Natural killer cell (primary cell): ENCODE measurements at regions not wholly inside any gene's neighbourhood (a gene's known extent, or its start where the extent isn't known, plus 50 kb on each side); places are given as distances from the start of the nearest gene placed in this dataset.

ENCODE experiments used
- ATAC-seq, 3 donors: fragments of 150-1000 bp in 2 of 3; fragments of 200-7000 bp in 1 of 3; cut with Tn5 transposase; 1 replicate in 1 of 3; 2 replicates in 2 of 3; pipeline ENCODE4 v1.10.0; 2021; ENCODE audit warnings: mild to moderate bottlenecking in 2 of 3, moderate library complexity in 2 of 3
- DNase-seq, 2 donors: peaks; one replicate each; pipeline versions ENCODE4 v3.0.0 to v3.0.0-alpha.2; 2013 to 2021; ENCODE audit warnings: mixed read lengths in 1 of 2
- H3K27ac ChIP-seq: one replicate; pipeline ENCODE4 v1.5.1; 2013; ENCODE audit warnings: mild to moderate bottlenecking, low read length
- H3K27me3 ChIP-seq: one replicate; pipeline ENCODE4 v1.6.1; 2013; ENCODE audit warnings: low read length; ENCODE audit not compliant: control insufficient read depth, insufficient read depth
- H3K36me3 ChIP-seq: one replicate; pipeline ENCODE4 v1.6.1; 2013; ENCODE audit warnings: low read length; ENCODE audit not compliant: control insufficient read depth, insufficient read depth
- H3K4me1 ChIP-seq: one replicate; pipeline ENCODE4 v1.6.1; 2013; ENCODE audit warnings: low read length; ENCODE audit not compliant: control insufficient read depth, insufficient read depth
- H3K4me3 ChIP-seq: one replicate; pipeline ENCODE4 v1.5.1; 2013; ENCODE audit warnings: low read length
- H3K9me3 ChIP-seq: one replicate; pipeline ENCODE4 v1.6.1; 2013; ENCODE audit warnings: low read length; ENCODE audit not compliant: control insufficient read depth, insufficient read depth
- H3K27ac Mint-ChIP-seq, 2 donors: one replicate each; pipeline ENCODE4 v1.8.0; 2022; ENCODE audit warnings: mild to moderate bottlenecking in 2 of 2, mixed read lengths in 2 of 2, moderate library complexity in 1 of 2
- H3K27me3 Mint-ChIP-seq, 2 donors: one replicate each; pipeline ENCODE4 v1.8.0; 2022; ENCODE audit warnings: low read depth in 2 of 2, mixed read lengths in 2 of 2
- H3K36me3 Mint-ChIP-seq: one replicate; pipeline ENCODE4 v1.8.0; 2022; ENCODE audit warnings: mixed read lengths
- H3K4me1 Mint-ChIP-seq, 2 donors: one replicate each; pipeline ENCODE4 v1.8.0; 2022; ENCODE audit warnings: mixed read lengths in 2 of 2
- H3K4me3 Mint-ChIP-seq: one replicate; pipeline ENCODE4 v1.8.0; 2022; ENCODE audit warnings: mild to moderate bottlenecking, moderate library complexity, mixed read lengths
- H3K9me3 Mint-ChIP-seq, 2 donors: one replicate each; pipeline ENCODE4 v1.8.0; 2022; ENCODE audit warnings: mixed read lengths in 2 of 2
- CTCF ChIP-seq: fragments of 200-600 bp; IDR thresholded peaks from one replicate; pipeline ENCODE4 v1.8.0; 2022; ENCODE audit warnings: antibody characterized with exemption
- WGBS: methylation state at CpG from one replicate; pipeline ENCODE4 v1.1.7; 2013; ENCODE audit warnings: missing lambda C conversion rate; ENCODE audit not compliant: insufficient coverage; 5-methylcytosine and 5-hydroxymethylcytosine counted together
- intact Hi-C: fragments of 100-400 bp; cut with micrococcal nuclease; formaldehyde crosslinking; loops from one replicate; pipeline ENCODE4 v1.14.2; 2022

- ATAC-seq (no peak), DNase-seq (no peak)
- no peak overlapping the region for H3K27ac ChIP-seq
- H3K27me3 ChIP-seq, result no peaks in the 10 kb centered on the region
- H3K9me3 ChIP-seq, result no peaks in the 10 kb centered on the region
- Mint-ChIP-seq H3K27me3 (no peaks in the 10 kb centered on the region), H3K4me3 (no peak overlapping the region), H3K36me3 (no peaks in the 10 kb centered on the region), H3K27ac (peak overlapping the region in 1 of 2 donors; percentile 42), H3K4me1 (peaks cover 29 to 36% of the 10 kb centered on the region in 2 donors), H3K9me3 (no peaks in the 10 kb centered on the region)
- 90% methylated on average over 3 of the region's 3 CpGs for WGBS
- no peaks in the 10 kb centered on the region for H3K36me3 ChIP-seq
- intact Hi-C loops, result no loop called here
- H3K4me3 ChIP-seq, result no peak overlapping the region
- peaks cover 24% of the 10 kb centered on the region for H3K4me1 ChIP-seq
- no peak for TF ChIP-seq CTCF
Measured at GRCh38 chr6:90406957-90407356, 110.3 kb upstream of the BACH2 start.

- Mint-ChIP-seq H3K4me1 (peaks cover 32 to 39% of the 10 kb centered on the region in 2 donors), H3K36me3 (no peaks in the 10 kb centered on the region), H3K9me3 (no peaks in the 10 kb centered on the region), H3K27ac (peak overlapping the region in 1 of 2 donors; percentile 71), H3K4me3 (no peak overlapping the region), H3K27me3 (no peaks in the 10 kb centered on the region)
- no peaks in the 10 kb centered on the region for H3K36me3 ChIP-seq
- H3K27ac ChIP-seq, result no peak overlapping the region
- H3K27me3 ChIP-seq, result no peaks in the 10 kb centered on the region
- intact Hi-C loops, result no loop called here
- H3K4me3 ChIP-seq, result no peak overlapping the region
- peaks cover 31% of the 10 kb centered on the region for H3K4me1 ChIP-seq
- ATAC-seq, result peak in 2 of 3 donors; percentile 48 to 54
- H3K9me3 ChIP-seq, result no peaks in the 10 kb centered on the region
- TF ChIP-seq CTCF, result no peak
- 88% methylated on average over 5 of the region's 6 CpGs for WGBS
- DNase-seq, result peak in 1 of 2 donors; percentile 33
Measured at GRCh38 chr6:90406142-90406794, 109.6 kb upstream of the BACH2 start.

GRCh38 chr6:90403489-90404381 lies 107.1 kb upstream of the BACH2 start:
- intact Hi-C loops, result no loop called here
- Mint-ChIP-seq H3K9me3 (no peaks in the 10 kb centered on the region), H3K4me3 (peak overlapping the region; percentile 74), H3K36me3 (no peaks in the 10 kb centered on the region), H3K27ac (peak overlapping the region; percentile 91 to 97), H3K4me1 (peaks cover 52 to 64% of the 10 kb centered on the region in 2 donors), H3K27me3 (no peaks in the 10 kb centered on the region)
- no peak for ATAC-seq
- Histone ChIP-seq H3K27me3 (no peaks in the 10 kb centered on the region), H3K4me1 (peaks cover 55% of the 10 kb centered on the region), H3K9me3 (no peaks in the 10 kb centered on the region), H3K4me3 (no peak overlapping the region), H3K27ac (no peak overlapping the region), H3K36me3 (no peaks in the 10 kb centered on the region)
- WGBS, result 83% methylated on average over 18 of the region's 18 CpGs
- no peak for DNase-seq
- TF ChIP-seq CTCF, result no peak
